IMR-90 (cell line): ENCODE measurements at regions not wholly inside any gene's neighbourhood (a gene's known extent, or its start where the extent isn't known, plus 50 kb on each side); places are given as distances from the start of the nearest gene placed in this dataset.

Experiments
- BHLHE40 ChIP-seq: fragments of 150-350 bp; IDR thresholded peaks from 2 replicates; pipeline ENCODE4 v1.6.1; 2016; ENCODE audit warnings: mild to moderate bottlenecking, low read depth, low read length
- CEBPB ChIP-seq: IDR thresholded peaks from 2 replicates; pipeline ENCODE4 v1.6.1; 2012; ENCODE audit warnings: low read depth, low read length, improper control_type of control experiment
- CHD1 ChIP-seq: IDR thresholded peaks from 2 replicates; pipeline ENCODE4 v1.6.1; 2012; ENCODE audit warnings: low read depth, low read length, improper control_type of control experiment
- MAFK ChIP-seq: IDR thresholded peaks from 2 replicates; pipeline ENCODE4 v1.6.1; 2012; ENCODE audit warnings: low read depth, low read length, improper control_type of control experiment
- MAZ ChIP-seq: IDR thresholded peaks from 2 replicates; pipeline ENCODE4 v1.6.1; 2012; ENCODE audit warnings: low read depth, mild to moderate bottlenecking, low read length, improper control_type of control experiment, moderate library complexity, borderline replicate concordance
- MXI1 ChIP-seq: IDR thresholded peaks from 2 replicates; pipeline ENCODE4 v1.6.1; 2012; ENCODE audit warnings: low read depth, mild to moderate bottlenecking, low read length, moderate library complexity, borderline replicate concordance
- NFE2L2 ChIP-seq: fragments of 150-350 bp; IDR thresholded peaks from 2 replicates; pipeline ENCODE4 v1.6.1; 2016; ENCODE audit warnings: low read depth, mild to moderate bottlenecking, low read length
- POLR2A ChIP-seq: IDR thresholded peaks from 2 replicates; pipeline ENCODE4 v1.6.1; 2012; ENCODE audit warnings: mild to moderate bottlenecking, low read depth, low read length
- RAD21 ChIP-seq: IDR thresholded peaks from 2 replicates; pipeline ENCODE4 v1.6.1; 2012; ENCODE audit warnings: low read length, improper control_type of control experiment
- RFX5 ChIP-seq: IDR thresholded peaks from 2 replicates; pipeline ENCODE4 v1.8.0; 2012; ENCODE audit warnings: low read depth, mild to moderate bottlenecking, low read length, moderate library complexity
- TF ChIP-seq, protein P1 (sequence below): conservative IDR thresholded peaks from 2 replicates; pipeline ENCODE4 v1.5.1; 2012; ENCODE audit warnings: mild to moderate bottlenecking, low read depth, low read length, improper control_type of control experiment
- TF ChIP-seq, protein P2 (sequence below): fragments of 150-350 bp; IDR thresholded peaks from 2 replicates; pipeline ENCODE4 v1.6.1; 2017; ENCODE audit warnings: mild to moderate bottlenecking, antibody characterized with exemption, low read length, low read depth

DNA sequence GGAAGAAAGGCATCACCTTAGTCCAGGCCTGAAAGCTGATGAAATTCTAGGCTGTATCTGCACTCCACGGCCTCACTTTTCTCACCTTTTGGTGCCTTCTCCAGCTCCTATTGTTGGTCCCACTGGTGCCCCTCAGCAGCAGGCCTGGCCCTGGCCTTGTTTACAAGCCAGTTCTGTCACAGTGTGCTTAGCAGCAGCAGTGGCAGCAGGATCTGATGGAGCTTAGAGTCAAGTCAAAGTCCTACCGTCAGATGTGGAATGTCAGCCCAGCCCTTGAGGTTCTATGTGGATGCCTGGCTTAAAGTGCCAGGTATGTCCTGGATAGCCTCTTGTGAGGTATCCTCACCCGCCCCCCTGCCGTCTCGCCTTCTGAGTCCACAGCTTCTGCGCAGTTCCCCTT, 281.3 kb downstream of the SUCLG1 start:
- TF ChIP-seq, protein P1, sequence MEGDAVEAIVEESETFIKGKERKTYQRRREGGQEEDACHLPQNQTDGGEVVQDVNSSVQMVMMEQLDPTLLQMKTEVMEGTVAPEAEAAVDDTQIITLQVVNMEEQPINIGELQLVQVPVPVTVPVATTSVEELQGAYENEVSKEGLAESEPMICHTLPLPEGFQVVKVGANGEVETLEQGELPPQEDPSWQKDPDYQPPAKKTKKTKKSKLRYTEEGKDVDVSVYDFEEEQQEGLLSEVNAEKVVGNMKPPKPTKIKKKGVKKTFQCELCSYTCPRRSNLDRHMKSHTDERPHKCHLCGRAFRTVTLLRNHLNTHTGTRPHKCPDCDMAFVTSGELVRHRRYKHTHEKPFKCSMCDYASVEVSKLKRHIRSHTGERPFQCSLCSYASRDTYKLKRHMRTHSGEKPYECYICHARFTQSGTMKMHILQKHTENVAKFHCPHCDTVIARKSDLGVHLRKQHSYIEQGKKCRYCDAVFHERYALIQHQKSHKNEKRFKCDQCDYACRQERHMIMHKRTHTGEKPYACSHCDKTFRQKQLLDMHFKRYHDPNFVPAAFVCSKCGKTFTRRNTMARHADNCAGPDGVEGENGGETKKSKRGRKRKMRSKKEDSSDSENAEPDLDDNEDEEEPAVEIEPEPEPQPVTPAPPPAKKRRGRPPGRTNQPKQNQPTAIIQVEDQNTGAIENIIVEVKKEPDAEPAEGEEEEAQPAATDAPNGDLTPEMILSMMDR: no peak
- TF ChIP-seq MAZ (no peak), CHD1 (no peak), MXI1 (no peak), POLR2A (no peak), RFX5 (no peak), NFE2L2 (no peak), RAD21 (no peak), MAFK (no peak), BHLHE40 (no peak), CEBPB (no peak)
- TF ChIP-seq, protein P2, sequence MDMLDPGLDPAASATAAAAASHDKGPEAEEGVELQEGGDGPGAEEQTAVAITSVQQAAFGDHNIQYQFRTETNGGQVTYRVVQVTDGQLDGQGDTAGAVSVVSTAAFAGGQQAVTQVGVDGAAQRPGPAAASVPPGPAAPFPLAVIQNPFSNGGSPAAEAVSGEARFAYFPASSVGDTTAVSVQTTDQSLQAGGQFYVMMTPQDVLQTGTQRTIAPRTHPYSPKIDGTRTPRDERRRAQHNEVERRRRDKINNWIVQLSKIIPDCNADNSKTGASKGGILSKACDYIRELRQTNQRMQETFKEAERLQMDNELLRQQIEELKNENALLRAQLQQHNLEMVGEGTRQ: no peak
